A549 (cell line): ENCODE measurements at regions not wholly inside any gene's neighbourhood (a gene's known extent, or its start where the extent isn't known, plus 50 kb on each side); places are given as distances from the start of the nearest gene placed in this dataset.
"Not testable (repeated sequence)": the region's sequence is repeated elsewhere in the genome, so short reads cannot be mapped to it uniquely, and the experiment has no call there.

Experiments
- ATAC-seq, 2 experiments: fragments of 200-7000 bp in 1 of 2; fragments of >200 bp in 1 of 2; cut with Nextera tagmentation in 1 of 2; cut with Tn5 transposase in 1 of 2; 3 replicates each; pipeline versions ENCODE4 v1.8.0 to v1.9.1; 2018 to 2020; ENCODE audit warnings: mild to moderate bottlenecking in 1 of 2, moderate library complexity in 1 of 2
- CTCF ChIA-PET: fragments of 300-600 bp; sonication (Branson Sonifier 250); formaldehyde crosslinking; extraction: SDS; loops from one replicate; lab custom pipeline; 2021; ENCODE audit warnings: antibody characterized with exemption, inconsistent platforms; lab: Yijun Ruan, JAX
- POLR2A ChIA-PET: fragments of 350-600 bp; formaldehyde crosslinking; extraction: SDS; loops from one replicate; lab custom pipeline; 2021; ENCODE audit warnings: antibody characterized with exemption, inconsistent platforms; lab: Yijun Ruan, JAX
- DNase-seq, 2 experiments: peaks; one replicate each; pipeline versions ENCODE4 v3.0.0 to v3.0.0-alpha.2; 2011 to 2016; ENCODE audit warnings: low read depth in 1 of 2, low spot score in 1 of 2
- FAIRE-seq: peaks from 2 replicates; lab custom pipeline; 2011; peaks lifted over from hg19 to GRCh38; lab: Jason Lieb, UNC
- H3K27ac ChIP-seq, 2 experiments: fragments of >200 bp; sonication (Bioruptor Twin); formaldehyde crosslinking; 3 replicates each; pipeline ENCODE4 v1.5.1; 2016 to 2017
- H3K4me1 ChIP-seq: fragments of >200 bp; sonication (Bioruptor Twin); formaldehyde crosslinking; 3 replicates; pipeline ENCODE4 v1.6.1; 2016
- H3K4me2 ChIP-seq: fragments of >200 bp; sonication (Bioruptor Twin); formaldehyde crosslinking; 3 replicates; pipeline ENCODE4 v1.6.1; 2016
- H3K4me3 ChIP-seq: fragments of >200 bp; sonication (Bioruptor Twin); formaldehyde crosslinking; 3 replicates; pipeline ENCODE4 v1.5.1; 2016
- H3K9me3 ChIP-seq: fragments of >200 bp; sonication (Bioruptor Twin); formaldehyde crosslinking; 3 replicates; pipeline ENCODE4 v1.6.1; 2016
- BCL3 ChIP-seq: fragments of >200 bp; sonication (Bioruptor Twin); formaldehyde crosslinking; IDR thresholded peaks from 3 replicates; pipeline ENCODE4 v1.6.1; 2016
- CEBPB ChIP-seq, 2 experiments: fragments of >200 bp in 1 of 2; sonication (Bioruptor Twin) in 1 of 2; formaldehyde crosslinking in 1 of 2; IDR thresholded peaks; 2 replicates each; pipeline ENCODE4 v1.6.1; 2012 to 2016
- CHD2 ChIP-seq: fragments of 150-350 bp; IDR thresholded peaks from 2 replicates; pipeline ENCODE4 v1.6.1; 2014; ENCODE audit warnings: low read length; ENCODE audit not compliant: partially characterized antibody
- CTCF ChIP-seq: fragments of >200 bp; sonication (Bioruptor Twin); formaldehyde crosslinking; IDR thresholded peaks from 3 replicates; pipeline ENCODE4 v1.5.1; 2016
- E2F6 ChIP-seq: IDR thresholded peaks from 2 replicates; pipeline ENCODE4 v1.6.1; 2012; ENCODE audit warnings: low read depth, borderline replicate concordance
- EHMT2 ChIP-seq: fragments of 200-600 bp; sonication (generic); IDR thresholded peaks from 2 replicates; pipeline ENCODE4 v1.6.1; 2016; ENCODE audit warnings: antibody characterized with exemption, low read depth, mild to moderate bottlenecking, moderate library complexity
- HES2 ChIP-seq: fragments of >200 bp; sonication (Bioruptor Twin); formaldehyde crosslinking; IDR thresholded peaks from 2 replicates; pipeline ENCODE4 v1.6.1; 2016
- HOXA7 ChIP-seq: fragments of 250-450 bp; sonication (Bioruptor Pico); IDR thresholded peaks from 2 replicates; pipeline ENCODE4 v1.5.0; 2020; ENCODE audit warnings: mild to moderate bottlenecking, moderate library complexity
- HOXB13 ChIP-seq: fragments of 250-450 bp; sonication (Bioruptor Pico); IDR thresholded peaks from 2 replicates; pipeline ENCODE4 v1.5.0; 2020; ENCODE audit warnings: low read depth, mild to moderate bottlenecking, moderate library complexity
- MAX ChIP-seq: IDR thresholded peaks from 2 replicates; pipeline ENCODE4 v1.6.1; 2012
- NR3C1 ChIP-seq: fragments of >200 bp; sonication (Bioruptor Twin); formaldehyde crosslinking; IDR thresholded peaks from 3 replicates; pipeline ENCODE4 v1.6.1; 2017
- RFX5 ChIP-seq: fragments of 450-650 bp; IDR thresholded peaks from 2 replicates; pipeline ENCODE4 v1.7.1; 2014; ENCODE audit warnings: antibody characterized with exemption, mild to moderate bottlenecking, moderate library complexity
- SREBF2 ChIP-seq: fragments of 450-650 bp; IDR thresholded peaks from 2 replicates; pipeline ENCODE4 v1.6.1; 2014; ENCODE audit warnings: mild to moderate bottlenecking, moderate library complexity
- ZC3H11A ChIP-seq: fragments of 450-650 bp; IDR thresholded peaks from 2 replicates; pipeline ENCODE4 v1.6.1; 2014; ENCODE audit warnings: antibody characterized with exemption, mild to moderate bottlenecking
- WGBS: methylation state at CpG from one replicate; pipeline ENCODE4 v1.1.6; 2017; ENCODE audit errors: missing lambda C conversion rate; 5-methylcytosine and 5-hydroxymethylcytosine counted together

GRCh38 chr5:178057839-178058238 lies 55.5 kb upstream of the N4BP3 start (continued):
- TF ChIP-seq RFX5 (no peak), HOXA7 (CRISPR knock-in tag) (no peak)
- TF ChIP-seq, all 56 proteins: peak for 0

- Histone ChIP-seq H3K27ac (no peak overlapping the region), H3K4me2 (no peak overlapping the region), H3K4me1 (no peaks in the 10 kb centered on the region), H3K9me3 (no peaks in the 10 kb centered on the region), H3K4me3 (no peak overlapping the region)
- POLR2A ChIA-PET: no interaction called here
- WGBS: 90% methylated on average over 3 of the region's 3 CpGs
- no peak for DNase-seq
- CTCF ChIA-PET: interaction anchor here (1.7 to 2.3 kb wide), 2 partner anchors 20 to 450 kb away, joined by 5 to 6 read pairs; no protein-coding TSS in a partner anchor
- TF ChIP-seq E2F6: no peak
- TF ChIP-seq EHMT2: no peak
- no peak for TF ChIP-seq HES2
- no peak for TF ChIP-seq CHD2
- no peak for TF ChIP-seq SREBF2
- no peak for TF ChIP-seq BCL3
- no peak for TF ChIP-seq CEBPB (IDR thresholded peaks at IDR 0.05)
- no peak for TF ChIP-seq MAX
- no peak for TF ChIP-seq HOXB13 (CRISPR knock-in tag)
- TF ChIP-seq NR3C1: no peak
- TF ChIP-seq CTCF: no peak
- no peak for TF ChIP-seq ZC3H11A
- no peak for ATAC-seq
- no peak for FAIRE-seq
Observed at GRCh38 chr5:178056935-178057334, 56.4 kb upstream of the N4BP3 start.

- ATAC-seq, H3K4me3 ChIP-seq, H3K9me3 ChIP-seq, DNase-seq, FAIRE-seq, POLR2A ChIA-PET, CTCF ChIA-PET, H3K4me2 ChIP-seq, H3K4me1 ChIP-seq, H3K27ac ChIP-seq: not testable (repeated sequence)
- WGBS: 81% methylated on average over 22 of the region's 24 CpGs
Observed at GRCh38 chr5:178055536-178055935, 57.8 kb upstream of the N4BP3 start.

GRCh38 chr5:178052062-178052461 lies 56.0 kb upstream of the PROP1 start:
- FAIRE-seq, H3K4me1 ChIP-seq, CTCF ChIA-PET, H3K4me2 ChIP-seq, H3K27ac ChIP-seq, DNase-seq, H3K9me3 ChIP-seq, POLR2A ChIA-PET, H3K4me3 ChIP-seq, ATAC-seq: not testable (repeated sequence)
- 64% methylated on average over 3 of the region's 3 CpGs for WGBS

- FAIRE-seq, H3K9me3 ChIP-seq, H3K4me2 ChIP-seq, DNase-seq, ATAC-seq, POLR2A ChIA-PET, H3K4me1 ChIP-seq, CTCF ChIA-PET, H3K4me3 ChIP-seq, H3K27ac ChIP-seq: not testable (repeated sequence)
- no CpG with 5 or more reads among the region's 8 CpGs for WGBS
Observed at GRCh38 chr5:178050873-178051272, 54.8 kb upstream of the PROP1 start.

GRCh38 chr5:178047943-178048342 lies 51.9 kb upstream of the PROP1 start:
- FAIRE-seq, ATAC-seq: not testable (repeated sequence)
- WGBS: 33% methylated on average over 1 of the region's 7 CpGs

GRCh38 chr5:178046757-178047399 lies 50.8 kb upstream of the PROP1 start:
- H3K4me3 ChIP-seq, FAIRE-seq, CTCF ChIA-PET, H3K9me3 ChIP-seq, DNase-seq, ATAC-seq, H3K4me2 ChIP-seq, POLR2A ChIA-PET, H3K27ac ChIP-seq, H3K4me1 ChIP-seq: not testable (repeated sequence)
- WGBS: 49% methylated on average over 6 of the region's 8 CpGs

More at GRCh38 chr5:178047943-178048342, 51.9 kb upstream of the PROP1 start:
- DNase-seq, H3K4me2 ChIP-seq, H3K4me1 ChIP-seq, H3K27ac ChIP-seq, CTCF ChIA-PET, H3K4me3 ChIP-seq, POLR2A ChIA-PET, H3K9me3 ChIP-seq: not testable (repeated sequence)

- H3K4me2 ChIP-seq, CTCF ChIA-PET, H3K4me3 ChIP-seq, H3K27ac ChIP-seq, POLR2A ChIA-PET, H3K9me3 ChIP-seq, FAIRE-seq, H3K4me1 ChIP-seq, ATAC-seq, DNase-seq: not testable (repeated sequence)
- WGBS: no CpG with 5 or more reads among the region's 7 CpGs
Observed at GRCh38 chr5:178045963-178046362, 49.9 kb upstream of the PROP1 start.
